Pons (tissue), 1 donor: ENCODE measurements at regions not wholly inside any gene's neighbourhood (a gene's known extent, or its start where the extent isn't known, plus 50 kb on each side); places are given as distances from the start of the nearest gene placed in this dataset.
"Not testable (repeated sequence)": the region's sequence is repeated elsewhere in the genome, so short reads cannot be mapped to it uniquely, and the experiment has no call there.

Experiments used
- DNase-seq: peaks from one replicate; pipeline ENCODE4 v3.0.0-alpha.2; 2016; ENCODE audit warnings: low spot score

- no peak for DNase-seq
Observed at GRCh38 chr2:78718473-78718872, 307.0 kb upstream of the REG3G start.

- no peak for DNase-seq
Observed at GRCh38 chr2:78721355-78722033, 304.0 kb upstream of the REG3G start.

GRCh38 chr2:78734221-78734620, 291.3 kb upstream of the REG3G start:
- DNase-seq = no peak

GRCh38 chr2:78739282-78739681, 286.2 kb upstream of the REG3G start:
- no peak for DNase-seq

- no peak for DNase-seq
Observed at GRCh38 chr2:78749638-78750037, 275.9 kb upstream of the REG3G start.

- DNase-seq = no peak
Observed at GRCh38 chr2:78750219-78750618, 275.3 kb upstream of the REG3G start.

DNA sequence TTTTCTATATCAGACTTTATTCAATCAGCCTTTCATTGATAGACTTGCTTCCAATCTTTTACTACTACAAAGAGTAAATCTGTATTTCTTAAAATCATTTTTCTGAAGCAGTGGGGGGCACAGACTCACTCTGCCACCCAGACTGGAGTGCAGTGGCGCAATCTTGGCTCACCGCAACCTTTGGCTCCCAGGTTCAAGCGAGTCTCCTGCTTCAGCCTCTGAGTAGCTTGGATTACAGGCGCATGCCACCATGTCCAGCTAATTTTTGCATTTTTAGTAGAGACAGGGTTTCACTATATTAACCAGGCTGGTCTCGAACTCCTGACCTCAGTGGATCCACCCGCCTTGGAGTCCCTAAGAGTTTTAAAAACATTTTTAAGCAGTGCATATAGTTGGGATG, 270.6 kb upstream of the REG3G start:
- no peak for DNase-seq

DNA sequence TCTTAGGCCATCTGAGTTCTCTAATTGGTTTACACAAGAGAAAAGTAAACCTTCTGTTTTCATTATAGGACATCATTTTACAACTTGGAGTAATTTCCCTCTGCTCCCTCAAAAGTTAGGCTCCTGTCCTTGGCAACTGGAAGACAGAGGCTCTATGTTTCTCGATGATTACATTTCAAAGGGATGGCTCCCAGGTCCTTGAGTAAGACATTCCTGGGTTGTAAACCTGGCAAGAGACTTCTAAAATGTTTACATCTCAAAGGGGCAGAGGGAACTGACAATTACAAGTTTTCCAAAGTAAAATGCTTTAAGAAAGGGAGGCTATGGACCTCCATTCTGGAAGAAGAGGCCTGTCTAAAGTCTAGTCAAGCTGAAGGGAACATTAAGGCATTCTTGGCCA, 268.3 kb upstream of the REG3G start:
- no peak for DNase-seq

DNA sequence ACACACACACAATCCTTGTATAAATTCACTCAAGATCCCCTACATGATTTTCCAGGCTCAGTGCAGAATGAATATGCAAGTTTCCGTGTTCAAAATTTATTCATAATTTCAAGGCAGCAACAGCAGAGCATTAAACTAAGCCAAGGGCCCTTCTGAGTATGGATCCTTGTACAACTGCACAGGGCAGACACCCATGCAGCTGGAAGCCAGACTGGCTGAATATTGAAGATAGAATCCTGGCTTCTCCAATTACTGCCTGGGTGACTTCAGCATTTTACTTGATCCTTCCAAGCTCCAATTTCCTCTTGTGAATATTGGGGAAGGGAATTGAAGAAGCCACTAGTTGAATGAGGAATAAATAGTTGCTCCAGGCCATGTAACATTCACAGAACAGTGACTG, 267.9 kb upstream of the REG3G start:
- DNase-seq = no peak

DNA sequence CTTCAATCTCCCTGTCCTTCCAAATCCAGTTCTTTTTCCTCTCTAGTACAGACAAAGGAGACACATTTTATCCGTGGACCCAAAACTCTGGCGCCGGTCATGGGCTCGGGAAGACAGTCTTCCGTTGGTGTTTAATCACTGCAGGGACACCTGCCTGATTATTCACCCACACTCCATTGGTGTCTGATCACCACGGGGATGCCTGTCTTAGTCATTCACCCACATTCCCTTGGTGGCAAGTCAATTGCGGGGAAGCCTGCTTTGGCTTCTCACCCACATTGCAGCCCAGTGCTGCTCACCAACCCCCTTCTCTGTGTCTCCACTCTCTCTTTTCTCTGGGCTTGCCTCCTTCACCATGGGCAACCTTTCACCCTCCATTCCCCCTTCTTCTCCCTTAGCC, 266.7 kb upstream of the REG3G start:
- not testable (repeated sequence) for DNase-seq

GRCh38 chr2:78766459-78766858, 259.0 kb upstream of the REG3G start:
- peak; percentile 78 for DNase-seq

GRCh38 chr2:78768016-78768415, 257.5 kb upstream of the REG3G start:
- DNase-seq = no peak

DNA sequence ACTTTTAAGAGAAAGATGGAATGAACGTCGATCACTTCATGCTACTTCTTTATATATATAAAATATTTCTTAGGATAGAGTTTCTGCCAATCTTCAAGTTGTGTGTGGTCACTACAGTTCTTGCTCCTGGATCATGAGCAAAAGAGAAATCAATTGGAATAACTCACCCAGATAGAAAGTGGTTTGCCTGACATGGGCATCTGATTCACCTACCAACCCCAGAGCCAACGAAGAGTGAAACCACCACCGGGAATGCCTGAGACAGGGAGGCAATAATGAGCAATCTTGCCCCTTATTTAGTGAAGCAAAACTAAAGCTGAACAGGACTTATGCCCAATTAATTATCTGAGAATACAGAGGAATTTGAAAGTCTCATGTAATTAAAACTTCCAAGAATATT, 250.2 kb upstream of the REG3G start:
- no peak for DNase-seq

GRCh38 chr2:78778756-78779510, 246.6 kb upstream of the REG3G start:
- DNase-seq = no peak

DNA sequence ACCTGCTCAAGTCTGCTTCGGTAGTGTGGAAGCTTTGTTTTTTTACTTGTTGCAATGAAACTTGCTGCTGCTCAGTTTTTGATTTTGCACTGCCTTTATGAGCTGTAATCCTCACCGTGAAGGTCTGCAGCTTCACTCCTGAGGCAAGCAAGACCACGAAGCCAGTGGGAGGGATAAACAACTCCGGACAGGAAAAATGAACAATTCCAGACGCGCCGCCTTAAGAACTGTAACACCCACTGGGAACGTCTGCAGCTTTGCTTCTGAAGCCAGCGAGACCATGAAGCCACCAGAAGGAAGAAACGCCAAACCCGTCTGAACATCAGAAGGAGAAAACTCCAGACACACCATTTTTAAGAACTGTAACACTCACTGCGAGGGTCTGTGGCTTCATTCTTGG, 245.7 kb upstream of the REG3G start:
- no peak for DNase-seq

DNA sequence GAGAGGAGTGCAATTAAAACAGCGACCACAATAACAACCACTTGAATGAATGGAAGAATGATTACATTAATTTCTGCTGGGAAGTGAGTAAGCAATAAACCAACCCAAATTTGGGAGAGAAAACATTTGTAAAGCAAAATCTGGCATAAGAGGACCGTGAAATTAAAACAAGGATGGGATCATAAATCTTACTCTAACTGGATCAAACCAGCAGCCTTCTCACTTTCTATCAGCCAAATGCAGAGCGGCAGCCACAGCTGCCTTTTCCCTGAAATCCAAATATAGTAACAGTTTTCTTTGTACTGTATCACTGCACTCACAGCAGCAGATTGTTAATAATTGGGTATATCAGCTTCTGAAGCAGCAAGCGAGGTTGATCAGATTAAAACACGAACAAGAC, 245.2 kb upstream of the REG3G start:
- DNase-seq = peak; percentile 8

DNA sequence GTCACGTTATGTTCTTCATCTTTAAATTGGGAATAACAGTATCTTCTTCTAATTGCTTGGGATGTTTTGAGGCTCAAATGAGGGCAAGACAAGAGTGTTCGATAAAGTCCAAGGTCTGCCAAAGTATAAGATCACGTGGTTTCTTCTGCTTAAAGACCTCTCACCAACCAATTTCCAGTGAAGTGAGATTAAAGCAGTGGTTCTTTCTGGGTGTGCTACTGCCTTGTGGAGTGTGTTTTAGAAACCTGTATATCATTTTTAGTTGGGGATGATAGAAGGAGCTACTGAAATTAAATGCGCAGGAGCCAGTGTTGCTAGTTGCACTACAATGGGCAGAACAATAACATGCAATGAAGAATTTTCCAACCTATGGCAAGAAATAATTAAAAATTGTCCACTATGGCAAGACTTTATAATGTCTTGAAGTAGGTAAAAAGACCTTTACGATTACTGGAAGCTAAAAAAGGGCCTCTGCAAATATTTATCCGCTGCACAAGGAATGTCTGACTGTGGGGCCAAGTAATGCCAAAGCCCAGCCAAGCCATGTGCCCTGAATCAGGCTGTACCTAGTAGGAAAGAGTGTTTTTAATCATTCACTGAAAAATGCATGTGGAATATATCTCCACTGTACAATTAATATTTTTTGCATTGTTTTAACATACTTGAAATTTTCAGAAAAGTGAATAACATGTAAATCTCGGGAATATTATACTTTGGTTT, 244.5 kb upstream of the REG3G start:
- no peak for DNase-seq

DNA sequence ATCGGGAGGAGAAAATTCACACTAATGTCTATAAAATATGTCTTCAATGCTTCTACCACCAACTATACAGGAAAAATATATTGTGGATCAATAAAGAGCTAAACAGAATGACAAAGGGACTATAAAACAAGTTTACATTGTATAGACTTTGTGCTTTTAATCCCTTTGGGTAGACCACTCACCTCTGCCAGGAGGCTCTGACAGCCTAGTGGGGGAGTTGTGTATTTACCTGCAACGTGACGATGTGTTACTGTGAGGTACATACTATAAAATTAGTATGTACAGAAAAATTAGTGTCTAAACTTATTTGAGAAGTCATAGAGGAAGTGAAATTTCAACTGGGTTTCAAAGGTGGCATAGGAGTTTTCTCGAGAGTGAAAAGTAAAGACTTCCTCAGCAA, 243.3 kb upstream of the REG3G start:
- DNase-seq = no peak

DNA sequence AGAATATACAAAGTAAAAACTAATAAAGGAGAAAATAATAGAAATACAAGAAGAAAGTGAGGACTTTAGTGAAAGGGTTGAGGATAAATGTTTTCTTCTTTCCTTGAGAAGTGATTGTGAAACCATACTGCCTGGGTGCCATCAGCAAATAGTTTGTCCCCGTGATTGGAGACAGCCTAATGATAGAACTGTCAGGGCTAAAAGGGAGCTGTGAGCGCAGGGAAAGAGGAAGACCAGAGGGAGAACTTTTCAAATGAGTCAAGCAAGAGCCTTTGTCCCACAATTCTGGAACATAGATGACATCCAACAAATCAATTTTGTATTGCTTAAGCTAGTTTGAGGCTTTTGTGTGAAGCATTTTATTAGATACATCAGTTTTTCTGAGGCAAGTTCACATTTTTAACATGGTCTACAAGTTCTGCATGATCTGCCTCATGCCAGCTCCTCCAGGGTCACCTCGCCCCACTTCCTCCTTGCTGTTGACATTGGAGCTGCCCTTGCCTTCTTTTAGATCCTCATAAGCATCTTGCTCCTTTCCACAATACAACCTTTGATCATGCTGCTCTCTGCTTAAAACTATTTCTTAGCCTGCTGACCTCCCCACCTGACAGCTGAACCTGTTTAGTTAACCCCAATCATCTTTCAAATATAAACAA, 213.4 kb upstream of the REG3G start:
- no peak for DNase-seq

DNA sequence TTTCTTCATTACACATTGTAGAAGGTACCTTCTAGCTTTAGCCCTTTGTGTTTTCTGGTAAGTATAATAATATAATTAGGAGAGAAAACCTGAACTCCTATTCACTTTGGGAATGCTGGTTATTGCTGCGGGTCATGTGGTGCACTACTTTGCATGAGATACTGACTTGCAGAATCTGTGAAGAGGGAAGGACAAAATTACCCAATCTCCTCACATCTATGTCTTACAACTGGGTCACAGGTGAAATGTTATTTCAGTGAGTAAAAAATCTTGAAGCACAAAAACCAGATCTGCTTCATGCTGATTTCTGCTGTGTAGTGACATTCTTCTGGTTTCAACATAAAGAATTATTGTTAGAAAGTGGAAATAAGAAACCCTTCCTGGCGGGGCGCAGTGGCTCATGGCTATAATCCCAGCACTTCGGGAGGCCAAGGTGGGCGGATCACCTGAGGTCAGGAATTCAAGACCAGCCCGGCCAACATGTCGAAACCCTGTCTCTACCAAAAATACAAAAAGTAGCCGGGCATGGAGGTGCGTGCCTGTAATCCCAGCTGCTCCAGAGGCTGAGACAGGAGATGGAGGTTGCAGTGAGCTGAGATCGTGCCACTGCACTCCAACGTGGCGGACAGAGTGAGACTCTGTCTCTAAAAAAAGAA, 211.0 kb upstream of the REG3G start:
- no peak for DNase-seq

- no peak for DNase-seq
Observed at GRCh38 chr2:78817430-78817829, 208.1 kb upstream of the REG3G start.

GRCh38 chr2:78832481-78832880, 193.0 kb upstream of the REG3G start:
- no peak for DNase-seq
